Islet precursor cell (in vitro differentiated cells): ENCODE measurements at regions not wholly inside any gene's neighbourhood (a gene's known extent, or its start where the extent isn't known, plus 50 kb on each side); places are given as distances from the start of the nearest gene placed in this dataset.
"Not testable (repeated sequence)": the region's sequence is repeated elsewhere in the genome, so short reads cannot be mapped to it uniquely, and the experiment has no call there.

Experiments
- DNase-seq: peaks from one replicate; pipeline ENCODE4 v3.0.0-alpha.2; 2018

GRCh38 chr12:28996688-28997087 lies 152.4 kb upstream of the FAR2 start:
- no peak for DNase-seq

- DNase-seq = no peak
These were observed 150.4 kb upstream of the FAR2 start for GRCh38 chr12:28998662-28999120.

GRCh38 chr12:29004066-29004935 lies 144.8 kb upstream of the FAR2 start:
- no peak for DNase-seq

- DNase-seq = no peak
These were observed 144.2 kb upstream of the FAR2 start for GRCh38 chr12:29004936-29005304.

GRCh38 chr12:29008786-29009185 lies 140.3 kb upstream of the FAR2 start:
- no peak for DNase-seq

GRCh38 chr12:29012673-29013072 lies 136.4 kb upstream of the FAR2 start:
- DNase-seq = no peak

- DNase-seq = not testable (repeated sequence)
These were observed 131.5 kb upstream of the FAR2 start for GRCh38 chr12:29017532-29017931.

- DNase-seq = no peak
These were observed 125.5 kb upstream of the FAR2 start for GRCh38 chr12:29023436-29024076.

GRCh38 chr12:29024117-29024516 lies 125.0 kb upstream of the FAR2 start:
- DNase-seq = no peak

GRCh38 chr12:29025937-29026336 lies 123.1 kb upstream of the FAR2 start:
- DNase-seq = no peak

- no peak for DNase-seq
These were observed 122.7 kb upstream of the FAR2 start for GRCh38 chr12:29026419-29026818.

- not testable (repeated sequence) for DNase-seq
These were observed 119.6 kb upstream of the FAR2 start for GRCh38 chr12:29029484-29029883.

GRCh38 chr12:29030006-29030405 lies 119.1 kb upstream of the FAR2 start:
- no peak for DNase-seq

- no peak for DNase-seq
These were observed 116.6 kb upstream of the FAR2 start for GRCh38 chr12:29032446-29032845.

GRCh38 chr12:29033519-29033918 lies 115.6 kb upstream of the FAR2 start:
- DNase-seq = no peak

- DNase-seq = no peak
These were observed 114.0 kb upstream of the FAR2 start for GRCh38 chr12:29035112-29035511.

- no peak for DNase-seq
These were observed 110.1 kb upstream of the FAR2 start for GRCh38 chr12:29039013-29039412.

- DNase-seq = no peak
These were observed 107.5 kb upstream of the FAR2 start for GRCh38 chr12:29041621-29042020.

GRCh38 chr12:29043069-29043468 lies 106.0 kb upstream of the FAR2 start:
- no peak for DNase-seq

- DNase-seq = no peak
These were observed 104.3 kb upstream of the FAR2 start for GRCh38 chr12:29044799-29045198.

GRCh38 chr12:29048787-29049186 lies 100.3 kb upstream of the FAR2 start:
- no peak for DNase-seq

GRCh38 chr12:29050503-29050902 lies 98.6 kb upstream of the FAR2 start:
- no peak for DNase-seq

- DNase-seq = no peak
These were observed 97.9 kb upstream of the FAR2 start for GRCh38 chr12:29051221-29051620.

GRCh38 chr12:29053567-29053966 lies 95.5 kb upstream of the FAR2 start:
- no peak for DNase-seq
